GM23248 (cell line): ENCODE measurements at regions not wholly inside any gene's neighbourhood (a gene's known extent, or its start where the extent isn't known, plus 50 kb on each side); places are given as distances from the start of the nearest gene placed in this dataset.

Experiments used
- EZH2 ChIP-seq: fragments of 200-600 bp; sonication (generic); IDR thresholded peaks from 2 replicates; pipeline ENCODE4 v1.6.1; 2018; ENCODE audit warnings: antibody characterized with exemption, mild to moderate bottlenecking; ENCODE audit not compliant: insufficient read depth, poor library complexity, severe bottlenecking
- EZH2phosphoT487 ChIP-seq: fragments of 200-600 bp; sonication (generic); IDR thresholded peaks from 2 replicates; pipeline ENCODE4 v1.6.1; 2018; ENCODE audit warnings: antibody characterized with exemption, moderate library complexity, mild to moderate bottlenecking, low read depth; ENCODE audit not compliant: insufficient read depth

GRCh38 chr10:90327611-90328010, 530.2 kb downstream of the HTR7 start:
- TF ChIP-seq EZH2: no peak
- TF ChIP-seq EZH2phosphoT487: no peak
